PFSK-1 (cell line): ENCODE measurements at regions not wholly inside any gene's neighbourhood (a gene's known extent, or its start where the extent isn't known, plus 50 kb on each side); places are given as distances from the start of the nearest gene placed in this dataset.

Source experiments
- FOXP2 ChIP-seq: optimal IDR thresholded peaks from 2 replicates; pipeline ENCODE3; 2011; ENCODE audit warnings: borderline replicate concordance, control low read depth, inconsistent platforms; ENCODE audit not compliant: insufficient read depth; ENCODE audit errors: extremely low read length, extremely low read depth
- POLR2AphosphoS5 ChIP-seq: IDR thresholded peaks from 2 replicates; pipeline ENCODE4 v1.6.1; 2012; ENCODE audit warnings: low read depth, mild to moderate bottlenecking, control low read depth, low read length, moderate library complexity
- REST ChIP-seq, 2 experiments: IDR thresholded peaks; 2 replicates each; pipeline versions ENCODE4 v1.6.1 to v1.8.0; 2011 to 2012; ENCODE audit warnings: low read depth in 2 of 2, low read length in 2 of 2, control low read depth in 1 of 2, inconsistent platforms in 1 of 2, mild to moderate bottlenecking in 1 of 2, moderate library complexity in 1 of 2; ENCODE audit not compliant: insufficient read depth in 1 of 2
- SIN3A ChIP-seq: IDR thresholded peaks from 2 replicates; pipeline ENCODE4 v1.6.1; 2012; ENCODE audit warnings: mild to moderate bottlenecking, low read length, moderate library complexity, borderline replicate concordance; ENCODE audit not compliant: insufficient read depth
- TAF1 ChIP-seq: IDR thresholded peaks from 2 replicates; pipeline ENCODE4 v1.6.1; 2012; ENCODE audit warnings: low read length, control low read depth, borderline replicate concordance; ENCODE audit not compliant: insufficient read depth

GRCh38 chr4:164060456-164060855, 566.0 kb downstream of the TMA16 start:
- TF ChIP-seq FOXP2 (no peak), REST (IDR thresholded peaks at IDR 0.05; ENCODE audit: insufficient read depth in 1 of 2, low read depth in 2 of 2, low read length in 2 of 2) (no peak), POLR2AphosphoS5 (no peak), TAF1 (no peak), SIN3A (no peak)

- TF ChIP-seq SIN3A (no peak), POLR2AphosphoS5 (no peak), FOXP2 (no peak), REST (IDR thresholded peaks at IDR 0.05; ENCODE audit: insufficient read depth in 1 of 2, low read depth in 2 of 2, low read length in 2 of 2) (no peak), TAF1 (no peak)
Observed at GRCh38 chr4:164068392-164068791, 573.9 kb downstream of the TMA16 start.

GRCh38 chr4:164070625-164071024, 576.1 kb downstream of the TMA16 start:
- no peak for TF ChIP-seq SIN3A
- TF ChIP-seq REST (IDR thresholded peaks at IDR 0.05; ENCODE audit: insufficient read depth in 1 of 2, low read depth in 2 of 2, low read length in 2 of 2), result no peak
- no peak for TF ChIP-seq TAF1
- TF ChIP-seq FOXP2, result no peak
- no peak for TF ChIP-seq POLR2AphosphoS5

GRCh38 chr4:164081371-164081770, 586.9 kb downstream of the TMA16 start:
- TF ChIP-seq FOXP2, result no peak
- TF ChIP-seq TAF1, result no peak
- TF ChIP-seq SIN3A, result no peak
- TF ChIP-seq POLR2AphosphoS5, result no peak
- no peak for TF ChIP-seq REST (IDR thresholded peaks at IDR 0.05; ENCODE audit: insufficient read depth in 1 of 2, low read depth in 2 of 2, low read length in 2 of 2)

GRCh38 chr4:164081801-164082200, 587.3 kb downstream of the TMA16 start:
- TF ChIP-seq POLR2AphosphoS5 (no peak), REST (IDR thresholded peaks at IDR 0.05; ENCODE audit: insufficient read depth in 1 of 2, low read depth in 2 of 2, low read length in 2 of 2) (no peak), SIN3A (no peak), TAF1 (no peak), FOXP2 (no peak)
